K562 (cell line): ENCODE measurements at regions not wholly inside any gene's neighbourhood (a gene's known extent, or its start where the extent isn't known, plus 50 kb on each side); places are given as distances from the start of the nearest gene placed in this dataset.

Experiments used
- ATAC-seq: fragments of 200-7000 bp; cut with Tn5 transposase; 3 replicates; pipeline ENCODE4 v1.9.1; 2020; ENCODE audit warnings: moderate library complexity
- BruUV-seq: library from RNA; stranded (reverse); fragments of 400-500 nt; replicated peaks from 2 replicates; lab custom pipeline; 2021; lab: Mats Ljungman, UMichigan
- CTCF ChIA-PET: fragments of 300-600 bp; formaldehyde crosslinking; extraction: SDS; loops from one replicate; lab custom pipeline; 2021; ENCODE audit warnings: low intra/inter-chr PET ratio; lab: Yijun Ruan, JAX
- POLR2A ChIA-PET: fragments of 300-600, 350-650 bp; sonication (Branson Sonifier 250); formaldehyde crosslinking; extraction: SDS; loops from one replicate; lab custom pipeline; 2021; ENCODE audit warnings: antibody characterized with exemption, inconsistent platforms; lab: Yijun Ruan, JAX
- DNase-seq, 4 experiments: peaks; one replicate each; pipeline versions ENCODE4 v3.0.0 to v3.0.0-alpha.2; 2011 to 2018; ENCODE audit warnings: low spot score in 3 of 4, mixed read lengths in 3 of 4; ENCODE audit errors: extremely low read depth in 1 of 4
- FAIRE-seq: peaks from 2 replicates; lab custom pipeline; 2011; peaks lifted over from hg19 to GRCh38; lab: Jason Lieb, UNC
- H2AFZ ChIP-seq: 2 replicates; pipeline ENCODE4 v1.6.0; 2011; ENCODE audit warnings: low read depth, low read length, control low read depth, inconsistent platforms
- H3K27ac ChIP-seq: fragments of 200-600 bp; 3 replicates; pipeline ENCODE4 v1.8.0; 2011; ENCODE audit warnings: low read depth, mild to moderate bottlenecking, control low read depth, inconsistent platforms, low read length, moderate library complexity, mixed read lengths; ENCODE audit errors: extremely low read depth
- H3K27me3 ChIP-seq, 2 experiments: fragments of 300-600 bp in 1 of 2; 2 replicates in 1 of 2; 3 replicates in 1 of 2; pipeline versions ENCODE4 v1.6.0 to v1.8.0; 2011; ENCODE audit warnings: inconsistent platforms in 2 of 2, low read length in 2 of 2, mild to moderate bottlenecking in 1 of 2, mixed read lengths in 1 of 2, moderate library complexity in 1 of 2; ENCODE audit not compliant: control insufficient read depth in 2 of 2, insufficient read depth in 2 of 2
- H3K36me3 ChIP-seq: fragments of 300-600 bp; 3 replicates; pipeline ENCODE4 v1.8.0; 2011; ENCODE audit warnings: mild to moderate bottlenecking, low read length, inconsistent platforms; ENCODE audit not compliant: control insufficient read depth, insufficient read depth
- H3K4me1 ChIP-seq, 2 experiments: fragments of 200-600 bp in 1 of 2; replicated peaks in 1 of 2; 2 replicates in 1 of 2; 3 replicates in 1 of 2; pipeline versions ENCODE4 v1.5.1 to v1.8.0; 2011; ENCODE audit warnings: inconsistent platforms in 2 of 2, low read length in 2 of 2, mild to moderate bottlenecking in 1 of 2, mixed read lengths in 1 of 2, moderate library complexity in 1 of 2; ENCODE audit not compliant: control insufficient read depth in 2 of 2, insufficient read depth in 2 of 2
- H3K4me2 ChIP-seq: 2 replicates; pipeline ENCODE4 v1.6.1; 2011; ENCODE audit warnings: low read length, control low read depth, inconsistent platforms, mixed read lengths; ENCODE audit not compliant: insufficient read depth
- H3K4me3 ChIP-seq: fragments of 200-600 bp; sonication (generic), shearing (Covaris generic); 2 replicates; pipeline ENCODE4 v1.5.1; 2016; ENCODE audit warnings: control low read depth, inconsistent platforms
- H3K79me2 ChIP-seq: fragments of 200-600 bp; 3 replicates; pipeline ENCODE4 v1.8.0; 2011; ENCODE audit warnings: low read length, inconsistent platforms; ENCODE audit not compliant: control insufficient read depth, insufficient read depth
- H3K9ac ChIP-seq, 2 experiments: 2 replicates each; pipeline versions ENCODE4 v1.6.0 to v1.6.1; 2011; ENCODE audit warnings: low read depth in 2 of 2, low read length in 2 of 2, control low read depth in 1 of 2, inconsistent platforms in 1 of 2, mild to moderate bottlenecking in 1 of 2, mixed read lengths in 1 of 2; ENCODE audit not compliant: insufficient read depth in 1 of 2
- H3K9me1 ChIP-seq: one replicate; pipeline ENCODE4 v1.6.0; 2011; ENCODE audit warnings: inconsistent platforms, mild to moderate bottlenecking, low read length, moderate library complexity; ENCODE audit not compliant: control insufficient read depth, insufficient read depth
- H3K9me3 ChIP-seq: replicated peaks from 2 replicates; pipeline ENCODE4 v1.5.1; 2011; ENCODE audit warnings: low read depth, low read length, inconsistent platforms; ENCODE audit not compliant: control insufficient read depth, insufficient read depth
- H4K20me1 ChIP-seq: replicated peaks from 2 replicates; pipeline ENCODE4 v1.6.1; 2011; ENCODE audit warnings: low read length, inconsistent platforms, mixed read lengths; ENCODE audit not compliant: control insufficient read depth, insufficient read depth
- E2F3 ChIP-seq: fragments of 250-450 bp; sonication (Bioruptor Pico); IDR thresholded peaks from 2 replicates; pipeline ENCODE4 v1.4.0; 2020; ENCODE audit warnings: mild to moderate bottlenecking
- ELF1 ChIP-seq: fragments of 200-800 bp; sonication (Bioruptor generic); IDR thresholded peaks from 2 replicates; pipeline ENCODE4 v1.6.1; 2016; ENCODE audit warnings: missing genetic modification characterization, missing compliant biosample characterization
- FOXM1 ChIP-seq, 2 experiments: fragments of 450-650 bp in 1 of 2; sonication (generic) in 1 of 2; formaldehyde crosslinking in 1 of 2; IDR thresholded peaks; 2 replicates each; pipeline versions ENCODE4 v1.6.1 to v1.9.0; 2017 to 2022; ENCODE audit warnings: low read depth in 2 of 2, mild to moderate bottlenecking in 2 of 2, missing genetic modification reagents in 1 of 2, moderate library complexity in 1 of 2
- HDAC2 ChIP-seq: fragments of 450-650 bp; IDR thresholded peaks from 2 replicates; pipeline ENCODE4 v1.6.1; 2016; ENCODE audit warnings: mild to moderate bottlenecking
- HNRNPL ChIP-seq: fragments of 200-400 bp; formaldehyde crosslinking; IDR thresholded peaks from 2 replicates; pipeline ENCODE4 v1.6.1; 2017; ENCODE audit warnings: low read depth, mild to moderate bottlenecking, low read length
- KDM4B ChIP-seq, 2 experiments: fragments of 450-650 bp in 1 of 2; sonication (generic) in 1 of 2; IDR thresholded peaks; 2 replicates each; pipeline ENCODE4 v1.6.1; 2016 to 2017; ENCODE audit warnings: borderline replicate concordance in 2 of 2, antibody characterized with exemption in 1 of 2, low read depth in 1 of 2, mild to moderate bottlenecking in 1 of 2
- PCBP2 ChIP-seq: fragments of 200-400 bp; formaldehyde crosslinking; IDR thresholded peaks from 2 replicates; pipeline ENCODE4 v1.6.1; 2018; ENCODE audit warnings: low read length, low read depth, mild to moderate bottlenecking, moderate library complexity; ENCODE audit not compliant: poor library complexity, severe bottlenecking
- STAG1 ChIP-seq: sonication (generic); formaldehyde crosslinking; IDR thresholded peaks from 2 replicates; pipeline ENCODE4 v1.5.0; 2020; ENCODE audit warnings: missing genetic modification reagents, borderline replicate concordance
- TBL1XR1 ChIP-seq, 2 experiments: IDR thresholded peaks; 2 replicates each; pipeline ENCODE4 v1.6.1; 2012; ENCODE audit warnings: improper control_type of control experiment in 2 of 2, low read length in 2 of 2, mild to moderate bottlenecking in 1 of 2
- ZFPM2 ChIP-seq: fragments of 250-450 bp; sonication (Bioruptor Pico); IDR thresholded peaks from 2 replicates; pipeline ENCODE4 v1.5.1; 2022; ENCODE audit warnings: mild to moderate bottlenecking
- ZNF140 ChIP-seq: fragments of 250-450 bp; sonication (Bioruptor Pico); IDR thresholded peaks from 2 replicates; pipeline ENCODE4 v1.8.0; 2021; ENCODE audit warnings: moderate library complexity, mild to moderate bottlenecking, inconsistent platforms
- ZNF444 ChIP-seq: fragments of 250-450 bp; sonication (Bioruptor Pico); IDR thresholded peaks from 2 replicates; pipeline ENCODE4 v1.4.0; 2020; ENCODE audit warnings: mild to moderate bottlenecking, moderate library complexity
- WGBS: fragments of 100-300 bp; shearing (Covaris generic); methylation state at CpG from one replicate; pipeline ENCODE4 v1.1.6; 2016; ENCODE audit warnings: low coverage, mixed read lengths; ENCODE audit not compliant: insufficient coverage; ENCODE audit errors: missing lambda C conversion rate; 5-methylcytosine and 5-hydroxymethylcytosine counted together
- in situ Hi-C: fragments of 300-500 bp; cut with MboI; formaldehyde crosslinking; loops from 4 replicates; pipeline ENCODE4 v1.15.0; 2018; ENCODE audit warnings: inconsistent platforms, mixed read lengths
- intact Hi-C: fragments of 100-400 bp; cut with micrococcal nuclease; formaldehyde crosslinking; loops from 2 replicates; pipeline ENCODE4 v1.14.2; 2022
- TF ChIP-seq, protein P1 (sequence below): sonication (generic); formaldehyde crosslinking; IDR thresholded peaks from 2 replicates; pipeline ENCODE4 v1.8.0; 2023; ENCODE audit warnings: missing genetic modification reagents, mild to moderate bottlenecking, borderline replicate concordance

DNA sequence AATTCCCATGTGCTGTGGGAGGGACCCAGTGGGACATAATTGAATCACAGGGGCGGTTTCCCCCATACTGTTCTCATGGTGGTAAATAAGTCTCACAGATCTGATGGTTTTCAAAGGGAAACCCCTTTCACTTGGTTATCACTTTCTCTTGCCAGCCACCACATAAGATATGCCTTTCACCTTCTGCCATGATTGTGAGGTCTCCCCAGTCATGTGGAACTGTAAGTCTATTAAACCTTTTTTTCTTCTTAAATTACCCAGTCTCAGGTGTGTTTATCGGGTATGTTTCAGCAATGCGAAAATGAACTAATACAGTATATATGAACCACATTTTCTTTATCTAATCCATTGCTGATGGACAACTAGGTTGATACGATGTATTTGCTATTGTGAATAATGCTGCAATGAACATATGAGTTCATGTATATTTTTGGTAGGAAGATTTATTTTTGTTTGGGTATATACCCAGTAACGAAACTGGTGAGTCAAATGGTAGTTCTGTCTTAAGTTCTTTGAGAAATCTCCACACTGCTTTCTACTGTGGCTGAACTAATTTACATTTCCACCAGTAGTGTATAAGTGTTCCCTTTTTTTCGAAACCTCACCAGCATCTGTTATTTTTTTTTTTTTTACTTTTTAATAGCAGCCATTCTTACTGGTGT is 70.0 kb upstream of the HGF start:
- 1% methylated on average over 6 of the region's 6 CpGs for WGBS
- BruUV-seq: no TSS peak
- Histone ChIP-seq H3K27ac (no peak overlapping the region), H3K9me1 (no peaks in the 10 kb centered on the region), H4K20me1 (no peaks in the 10 kb centered on the region), H3K4me3 (no peak overlapping the region), H2AFZ (no peak overlapping the region), H3K4me1 (no peaks in the 10 kb centered on the region), H3K4me2 (no peak overlapping the region), H3K9me3 (no peaks in the 10 kb centered on the region), H3K9ac (no peak overlapping the region), H3K79me2 (no peaks in the 10 kb centered on the region), H3K36me3 (no peaks in the 10 kb centered on the region), H3K27me3 (no peaks in the 10 kb centered on the region)
- FAIRE-seq (no peak), DNase-seq (no peak), ATAC-seq (no peak)
- ChIA-PET POLR2A (no interaction called here), CTCF (no interaction called here)
- in situ Hi-C loops (no loop called here), intact Hi-C loops (no loop called here)
- TF ChIP-seq ZNF444 (no peak), TBL1XR1 (IDR thresholded peaks at IDR 0.05; ENCODE audit: low read length in 2 of 2) (no peak), PCBP2 (no peak), ZNF140 (CRISPR knock-in tag) (no peak), STAG1 (no peak), FOXM1 (IDR thresholded peaks at IDR 0.05; ENCODE audit: low read depth) (no peak), FOXM1 (CRISPR knock-in tag; IDR thresholded peaks at IDR 0.05; ENCODE audit: low read depth) (no peak), HNRNPL (no peak), E2F3 (CRISPR knock-in tag) (no peak), KDM4B (IDR thresholded peaks at IDR 0.05; ENCODE audit: borderline replicate concordance in 2 of 2, low read depth in 1 of 2) (no peak), HDAC2 (no peak), ELF1 (tag) (no peak), ZFPM2 (CRISPR knock-in tag) (no peak)
- TF ChIP-seq, protein P1, sequence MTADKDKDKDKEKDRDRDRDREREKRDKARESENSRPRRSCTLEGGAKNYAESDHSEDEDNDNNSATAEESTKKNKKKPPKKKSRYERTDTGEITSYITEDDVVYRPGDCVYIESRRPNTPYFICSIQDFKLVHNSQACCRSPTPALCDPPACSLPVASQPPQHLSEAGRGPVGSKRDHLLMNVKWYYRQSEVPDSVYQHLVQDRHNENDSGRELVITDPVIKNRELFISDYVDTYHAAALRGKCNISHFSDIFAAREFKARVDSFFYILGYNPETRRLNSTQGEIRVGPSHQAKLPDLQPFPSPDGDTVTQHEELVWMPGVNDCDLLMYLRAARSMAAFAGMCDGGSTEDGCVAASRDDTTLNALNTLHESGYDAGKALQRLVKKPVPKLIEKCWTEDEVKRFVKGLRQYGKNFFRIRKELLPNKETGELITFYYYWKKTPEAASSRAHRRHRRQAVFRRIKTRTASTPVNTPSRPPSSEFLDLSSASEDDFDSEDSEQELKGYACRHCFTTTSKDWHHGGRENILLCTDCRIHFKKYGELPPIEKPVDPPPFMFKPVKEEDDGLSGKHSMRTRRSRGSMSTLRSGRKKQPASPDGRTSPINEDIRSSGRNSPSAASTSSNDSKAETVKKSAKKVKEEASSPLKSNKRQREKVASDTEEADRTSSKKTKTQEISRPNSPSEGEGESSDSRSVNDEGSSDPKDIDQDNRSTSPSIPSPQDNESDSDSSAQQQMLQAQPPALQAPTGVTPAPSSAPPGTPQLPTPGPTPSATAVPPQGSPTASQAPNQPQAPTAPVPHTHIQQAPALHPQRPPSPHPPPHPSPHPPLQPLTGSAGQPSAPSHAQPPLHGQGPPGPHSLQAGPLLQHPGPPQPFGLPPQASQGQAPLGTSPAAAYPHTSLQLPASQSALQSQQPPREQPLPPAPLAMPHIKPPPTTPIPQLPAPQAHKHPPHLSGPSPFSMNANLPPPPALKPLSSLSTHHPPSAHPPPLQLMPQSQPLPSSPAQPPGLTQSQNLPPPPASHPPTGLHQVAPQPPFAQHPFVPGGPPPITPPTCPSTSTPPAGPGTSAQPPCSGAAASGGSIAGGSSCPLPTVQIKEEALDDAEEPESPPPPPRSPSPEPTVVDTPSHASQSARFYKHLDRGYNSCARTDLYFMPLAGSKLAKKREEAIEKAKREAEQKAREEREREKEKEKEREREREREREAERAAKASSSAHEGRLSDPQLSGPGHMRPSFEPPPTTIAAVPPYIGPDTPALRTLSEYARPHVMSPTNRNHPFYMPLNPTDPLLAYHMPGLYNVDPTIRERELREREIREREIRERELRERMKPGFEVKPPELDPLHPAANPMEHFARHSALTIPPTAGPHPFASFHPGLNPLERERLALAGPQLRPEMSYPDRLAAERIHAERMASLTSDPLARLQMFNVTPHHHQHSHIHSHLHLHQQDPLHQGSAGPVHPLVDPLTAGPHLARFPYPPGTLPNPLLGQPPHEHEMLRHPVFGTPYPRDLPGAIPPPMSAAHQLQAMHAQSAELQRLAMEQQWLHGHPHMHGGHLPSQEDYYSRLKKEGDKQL (CRISPR knock-in tag): no peak
